Testis (tissue), 2 donors: ENCODE measurements at regions not wholly inside any gene's neighbourhood (a gene's known extent, or its start where the extent isn't known, plus 50 kb on each side); places are given as distances from the start of the nearest gene placed in this dataset.

Experiments used
- CTCF ChIP-seq, 3 experiments: fragments of 450-650 bp in 2 of 3; fragments of 200-600 bp in 1 of 3; sonication (generic) in 1 of 3; IDR thresholded peaks; one replicate each; pipeline ENCODE4 v1.5.1; 2016 to 2019; ENCODE audit warnings: antibody characterized with exemption in 3 of 3, mild to moderate bottlenecking in 2 of 3, moderate library complexity in 1 of 3
- POLR2A ChIP-seq: fragments of 450-650 bp; IDR thresholded peaks from one replicate; pipeline ENCODE4 v1.6.1; 2017; ENCODE audit warnings: antibody characterized with exemption, mild to moderate bottlenecking, moderate library complexity

- TF ChIP-seq CTCF (IDR thresholded peaks at IDR 0.05) = no peak
- TF ChIP-seq POLR2A = no peak
These were observed 933.7 kb downstream of the NLGN4X start for GRCh38 chrX:5295004-5295403.
